HG02973 (cell line): ENCODE measurements at regions not wholly inside any gene's neighbourhood (a gene's known extent, or its start where the extent isn't known, plus 50 kb on each side); places are given as distances from the start of the nearest gene placed in this dataset.
"Not testable (repeated sequence)": the region's sequence is repeated elsewhere in the genome, so short reads cannot be mapped to it uniquely, and the experiment has no call there.

Experiments
- ATAC-seq: cut with Tn5 transposase; IDR thresholded peaks from one replicate; pipeline ENCODE4 v1.9.1; 2021; ENCODE audit warnings: moderate library complexity; ENCODE audit not compliant: unreplicated experiment

DNA sequence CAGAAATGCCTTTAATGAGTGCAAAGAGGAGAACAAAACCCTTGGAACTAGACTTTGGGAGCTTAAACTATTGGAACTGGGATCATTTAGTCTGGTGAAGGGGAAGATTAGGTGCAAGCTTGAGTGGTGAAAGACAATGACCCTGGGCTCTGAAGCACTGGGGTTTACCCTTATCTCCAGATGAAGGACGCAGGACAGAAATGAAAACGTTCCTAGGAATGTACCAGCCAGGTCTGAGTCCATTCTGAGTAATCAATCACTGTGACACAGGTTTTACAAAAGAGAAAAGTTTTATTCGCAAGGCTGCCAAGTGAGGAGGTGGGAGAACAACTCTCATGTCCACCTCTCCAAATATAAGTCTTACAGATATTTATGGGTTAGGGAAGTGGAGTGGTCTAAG is 249.1 kb downstream of the LRIG3 start:
- no peak for ATAC-seq

DNA sequence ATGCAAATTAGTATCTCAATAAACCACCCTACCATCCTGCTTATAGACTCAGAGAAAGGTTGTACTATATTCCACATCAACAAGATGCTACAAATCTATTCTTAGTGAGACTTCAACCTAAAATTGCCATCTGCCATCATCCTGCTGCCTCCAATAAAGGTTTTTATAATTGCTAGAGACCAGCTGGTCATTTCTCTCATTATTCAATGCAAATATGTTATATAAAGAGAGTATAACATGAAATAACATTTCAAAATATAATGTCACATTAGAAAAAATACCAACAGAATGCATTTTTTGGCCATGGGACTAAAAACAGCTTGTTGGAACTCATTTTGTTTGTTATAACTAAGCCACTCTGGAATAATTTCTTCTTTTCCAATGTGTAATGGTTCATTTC is 247.3 kb downstream of the LRIG3 start:
- no peak for ATAC-seq

DNA sequence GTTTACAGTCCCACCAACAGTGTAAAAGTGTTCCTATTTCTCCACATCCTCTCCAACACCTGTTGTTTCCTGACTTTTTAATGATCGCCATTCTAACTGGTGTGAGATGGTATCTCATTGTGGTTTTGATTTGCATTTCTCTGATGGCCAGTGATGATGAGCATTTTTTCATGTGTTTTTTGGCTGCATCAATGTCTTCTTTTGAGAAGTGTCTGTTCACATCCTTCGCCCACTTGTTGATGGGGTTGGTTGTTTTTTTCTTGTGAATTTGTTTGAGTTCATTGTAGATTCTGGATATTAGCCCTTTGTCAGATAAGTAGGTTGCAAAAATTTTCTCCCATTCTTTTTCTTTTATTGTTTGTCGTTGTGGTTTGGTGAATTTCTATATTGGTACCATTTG is 242.5 kb downstream of the LRIG3 start:
- ATAC-seq, result not testable (repeated sequence)

DNA sequence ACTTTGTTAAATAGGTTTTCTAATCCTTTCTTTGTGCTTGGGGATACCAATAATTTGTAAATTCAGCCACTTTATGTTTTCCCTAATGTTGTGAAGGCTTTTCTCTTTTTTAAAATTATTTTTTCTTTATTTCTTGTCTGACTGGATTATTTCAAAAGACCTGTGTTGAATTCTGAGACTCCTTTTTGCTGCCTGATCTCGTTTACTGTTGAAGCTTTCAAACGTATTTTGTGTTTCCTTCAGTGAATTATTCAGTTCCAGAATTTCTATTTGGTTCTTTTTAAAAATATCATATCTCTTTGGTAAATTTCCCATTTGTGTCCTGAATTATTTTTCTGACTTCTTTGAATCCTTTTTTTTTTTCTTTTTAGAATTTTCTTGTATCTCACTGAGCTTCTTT is 241.6 kb downstream of the LRIG3 start:
- ATAC-seq, result no peak

DNA sequence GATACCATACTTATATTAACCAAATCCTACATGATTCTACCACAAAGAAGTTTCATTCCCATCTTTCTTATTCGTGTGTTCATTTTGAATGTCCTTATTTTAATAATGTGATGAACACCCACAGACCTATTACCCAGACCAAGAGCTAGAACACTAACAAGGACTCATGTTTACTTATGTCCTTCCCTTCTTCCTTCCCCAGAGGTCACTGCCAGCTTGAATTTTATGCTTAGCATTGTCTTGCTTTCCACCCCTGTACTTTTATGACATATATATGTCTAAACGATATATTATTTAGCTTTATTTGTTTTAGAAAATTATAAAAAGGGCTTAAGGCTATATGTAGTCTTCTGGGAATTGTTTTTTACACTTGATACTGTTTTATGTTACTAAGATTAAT is 238.6 kb downstream of the LRIG3 start:
- ATAC-seq, result no peak

DNA sequence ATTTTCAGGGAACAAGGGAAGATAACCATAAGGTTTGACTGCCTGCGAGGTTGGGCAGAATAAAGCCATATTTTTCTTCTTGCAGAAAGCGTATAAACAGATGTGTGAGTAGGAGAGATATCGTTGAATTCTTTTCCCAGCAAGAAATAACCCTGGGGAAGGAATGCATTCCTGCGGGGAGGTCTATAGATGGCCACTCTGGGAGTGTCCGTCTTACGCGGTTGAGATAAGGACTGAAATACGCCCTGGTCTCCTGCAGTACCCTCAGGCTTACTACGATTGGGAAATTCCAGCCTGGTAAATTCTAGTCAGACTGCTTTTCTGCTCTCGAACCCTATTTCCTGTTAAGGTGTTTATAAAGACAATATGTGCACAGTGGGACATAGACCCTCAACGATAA is 225.0 kb downstream of the LRIG3 start:
- ATAC-seq, result no peak

DNA sequence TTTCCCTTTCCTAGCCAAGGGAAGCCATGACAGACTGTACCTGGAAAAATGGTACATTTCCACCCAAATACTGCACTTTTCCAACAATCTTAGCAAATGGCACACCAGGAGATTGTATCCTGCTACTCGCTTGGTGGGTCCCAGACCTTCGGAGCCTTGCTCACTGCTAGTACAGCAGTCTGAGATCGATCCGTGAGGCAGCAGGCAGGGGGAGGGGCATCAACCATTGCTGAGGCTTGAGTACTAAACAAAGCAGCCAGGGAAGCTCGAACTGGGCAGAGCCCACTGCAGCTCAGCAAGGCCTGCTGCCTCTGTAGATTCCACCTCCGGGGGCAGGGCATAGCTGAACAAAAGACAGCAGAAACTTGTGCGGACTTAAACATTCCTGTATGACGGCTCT is 218.8 kb downstream of the LRIG3 start:
- no peak for ATAC-seq

DNA sequence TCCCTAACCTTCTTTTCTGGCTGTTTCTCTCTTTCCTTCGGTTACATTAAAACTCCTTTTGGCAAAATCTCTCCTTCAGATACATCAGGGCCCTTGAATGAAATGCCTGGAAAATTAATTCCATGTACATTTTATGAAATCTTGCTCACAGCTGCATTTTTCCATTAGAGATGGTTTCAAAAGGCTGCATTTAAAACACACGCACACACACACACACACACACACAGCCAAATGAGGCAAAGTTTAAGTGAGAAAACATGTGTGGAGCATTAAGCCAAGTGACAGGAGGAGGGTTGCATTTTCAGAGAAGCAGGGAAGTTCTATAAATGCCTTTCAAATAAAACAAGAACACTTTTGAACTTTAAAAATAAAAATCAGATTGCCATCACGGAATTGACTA is 216.4 kb downstream of the LRIG3 start:
- no peak for ATAC-seq

DNA sequence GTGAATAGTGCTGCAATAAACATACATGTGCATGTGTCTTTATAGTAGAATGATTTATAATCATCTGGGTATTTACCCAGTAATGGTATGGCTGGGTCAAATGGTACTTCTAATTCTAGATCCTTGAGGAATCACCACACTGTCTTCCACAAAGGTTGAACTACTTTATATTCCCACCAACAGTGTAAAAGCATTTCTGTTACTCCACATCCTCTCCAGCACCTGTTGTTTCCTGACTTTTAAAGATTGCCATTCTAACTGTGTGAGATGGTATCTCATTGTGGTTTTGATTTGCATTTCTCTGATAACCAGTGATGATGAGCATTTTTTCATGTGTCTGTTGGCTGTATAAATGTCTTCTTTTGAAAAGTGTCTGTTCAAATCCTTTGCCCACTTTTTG is 215.5 kb downstream of the LRIG3 start:
- not testable (repeated sequence) for ATAC-seq

DNA sequence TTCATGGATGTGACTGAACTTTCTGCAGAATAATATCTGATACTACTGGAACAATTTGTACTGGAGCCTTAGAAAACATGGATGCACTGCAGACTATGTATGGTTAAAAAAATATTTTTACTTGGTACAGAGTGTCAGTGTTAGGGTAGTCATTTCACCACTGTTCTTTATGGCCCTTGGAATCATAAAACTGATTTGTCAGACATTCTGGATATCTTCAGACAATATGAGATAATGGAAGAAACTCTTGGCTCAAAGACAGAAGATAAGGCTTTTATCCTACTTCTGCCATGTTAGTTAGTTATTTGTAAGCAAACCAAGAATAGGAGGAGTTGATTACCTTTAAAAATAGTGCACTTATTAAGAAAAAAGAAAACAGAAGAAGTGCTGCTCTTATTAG is 209.4 kb downstream of the LRIG3 start:
- ATAC-seq, result no peak

DNA sequence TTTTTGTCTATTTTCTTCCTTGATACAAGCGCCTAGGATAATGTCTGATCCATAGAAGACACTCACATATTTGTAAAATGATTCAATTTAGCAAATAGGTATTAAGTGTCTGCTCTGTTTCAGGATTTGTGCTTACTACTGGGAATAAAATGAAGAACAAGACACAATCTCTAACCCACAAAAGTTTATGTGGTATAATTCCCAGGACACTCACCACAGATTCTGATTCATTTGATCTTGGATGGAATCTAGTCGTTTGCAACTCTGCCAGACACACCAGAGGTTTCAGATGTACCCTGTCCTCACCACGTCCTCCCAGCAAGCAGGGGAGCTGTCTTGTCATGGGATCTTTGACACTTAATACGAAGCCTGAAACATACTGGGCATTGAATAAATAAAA is 208.3 kb downstream of the LRIG3 start:
- ATAC-seq, result no peak

DNA sequence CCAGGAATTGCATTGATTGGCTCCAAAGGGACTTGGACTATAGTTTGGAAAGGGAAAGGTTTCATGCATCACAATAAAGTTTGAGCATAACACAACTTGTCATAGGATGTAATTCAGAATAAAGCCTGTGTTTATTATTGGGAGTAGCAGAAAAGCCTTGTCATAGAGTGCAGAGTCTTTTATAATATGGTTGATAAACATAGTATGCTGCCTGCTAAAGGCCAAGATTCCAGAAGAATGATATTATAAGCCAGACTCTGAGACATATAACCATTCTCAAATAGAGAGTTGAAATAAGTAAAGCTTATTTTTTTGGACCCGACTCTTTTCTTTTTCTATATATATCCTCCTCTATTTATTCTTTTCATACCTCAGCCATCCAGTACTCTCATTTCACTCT is 207.3 kb downstream of the LRIG3 start:
- no peak for ATAC-seq

DNA sequence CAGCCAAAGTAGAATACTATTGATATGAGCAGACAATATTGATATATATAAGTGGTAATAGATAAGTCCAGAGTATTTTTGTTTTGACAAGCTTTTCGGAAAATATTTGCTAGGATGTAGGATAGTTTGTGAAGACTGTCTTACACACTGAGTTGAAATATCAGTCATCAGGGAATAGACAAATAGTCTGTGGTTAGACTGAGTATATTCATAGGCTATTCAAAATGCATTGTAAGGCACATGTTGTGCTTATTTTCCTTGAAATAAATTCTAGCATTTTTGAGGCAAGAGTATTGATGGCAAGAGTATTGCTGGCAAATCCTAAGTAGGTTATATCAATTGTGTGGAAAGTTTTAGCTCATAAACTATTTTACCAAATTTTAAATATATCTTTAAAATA is 201.1 kb downstream of the LRIG3 start:
- no peak for ATAC-seq

DNA sequence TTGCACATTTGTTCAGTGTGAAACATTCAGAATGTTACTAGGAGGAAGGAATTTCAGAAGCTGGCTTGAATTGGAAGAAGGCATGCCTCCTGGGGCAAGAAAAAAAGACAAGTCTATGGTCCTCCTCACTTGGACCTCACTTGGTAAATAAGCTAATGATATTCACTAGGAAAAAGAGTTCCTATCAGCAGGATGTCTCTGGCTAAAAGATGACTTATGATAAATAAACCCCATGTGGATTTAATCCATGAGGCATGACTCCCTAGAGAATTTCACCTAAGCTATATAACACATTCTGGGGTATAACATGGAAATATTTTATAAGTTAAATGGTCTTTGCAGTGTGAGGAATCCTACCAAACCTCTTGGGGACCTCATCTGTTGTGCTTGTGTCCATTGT is 199.9 kb downstream of the LRIG3 start:
- ATAC-seq, result no peak

DNA sequence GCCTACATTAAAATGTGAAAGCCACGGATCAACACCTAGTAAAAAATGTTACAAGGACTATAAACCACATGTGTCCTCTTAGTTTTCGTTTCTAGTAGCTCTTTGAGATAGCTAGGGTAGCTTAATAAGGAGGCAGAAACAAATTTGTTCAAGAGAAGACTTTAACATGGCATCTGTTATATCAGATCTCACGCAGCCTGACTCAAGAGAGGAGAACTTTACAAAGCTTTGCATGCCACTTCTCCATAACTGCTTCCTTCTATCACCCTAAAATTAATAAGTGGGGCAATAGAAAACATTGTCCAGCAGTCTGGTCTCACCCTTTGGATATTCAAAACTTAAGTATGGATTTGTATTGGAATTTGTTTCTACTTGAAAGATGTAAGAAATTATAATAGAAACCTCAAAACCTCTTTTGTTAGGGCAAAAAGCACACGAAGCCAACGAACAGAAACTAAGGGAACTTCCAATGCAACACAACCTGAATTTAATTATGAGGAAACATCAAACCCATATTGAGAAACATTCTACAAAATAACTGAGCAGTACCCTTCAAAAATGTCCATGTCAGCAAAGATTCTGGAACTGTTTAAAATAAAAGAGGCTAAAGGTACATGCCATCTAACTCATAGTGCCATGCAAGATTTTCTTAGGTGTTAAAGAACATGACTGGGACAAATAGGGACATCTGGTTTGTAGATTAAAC is 194.8 kb downstream of the LRIG3 start:
- no peak for ATAC-seq

DNA sequence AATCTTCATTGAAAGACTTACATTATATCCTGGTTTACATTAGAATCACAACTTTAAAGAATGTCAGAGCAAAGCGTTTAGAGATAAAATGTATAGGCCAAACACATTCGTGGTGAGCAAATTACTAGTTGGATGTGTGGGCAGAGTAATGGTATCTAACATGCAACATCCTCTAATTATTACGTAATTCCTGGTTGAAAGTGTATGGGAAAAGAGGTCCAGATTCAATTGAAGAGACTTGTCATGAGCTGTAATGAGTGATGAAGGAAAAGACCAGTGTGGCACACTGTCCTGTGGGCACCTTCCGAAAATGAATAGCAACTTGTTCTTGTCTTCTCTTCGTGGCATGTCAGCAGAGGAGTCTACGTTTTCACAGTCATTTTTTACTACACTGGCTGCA is 192.8 kb downstream of the LRIG3 start:
- ATAC-seq, result no peak

DNA sequence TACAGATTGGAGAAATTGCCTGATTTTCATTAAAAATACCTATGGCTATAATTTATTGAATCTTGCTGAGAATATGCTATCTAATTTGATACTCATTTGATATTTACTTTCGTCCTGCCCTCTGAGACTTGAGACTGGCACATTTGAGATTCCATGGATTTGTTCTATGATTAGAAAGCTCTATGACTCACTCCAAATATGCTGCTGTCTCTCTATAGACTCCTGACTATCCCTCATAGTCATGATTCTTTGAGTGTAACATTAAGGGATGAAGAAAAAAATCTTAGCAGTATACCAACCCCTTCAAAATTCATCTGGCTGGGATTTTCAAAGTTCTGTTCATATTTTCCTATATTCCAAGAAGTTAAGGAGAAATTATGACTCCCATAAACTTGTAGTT is 191.9 kb downstream of the LRIG3 start:
- no peak for ATAC-seq

DNA sequence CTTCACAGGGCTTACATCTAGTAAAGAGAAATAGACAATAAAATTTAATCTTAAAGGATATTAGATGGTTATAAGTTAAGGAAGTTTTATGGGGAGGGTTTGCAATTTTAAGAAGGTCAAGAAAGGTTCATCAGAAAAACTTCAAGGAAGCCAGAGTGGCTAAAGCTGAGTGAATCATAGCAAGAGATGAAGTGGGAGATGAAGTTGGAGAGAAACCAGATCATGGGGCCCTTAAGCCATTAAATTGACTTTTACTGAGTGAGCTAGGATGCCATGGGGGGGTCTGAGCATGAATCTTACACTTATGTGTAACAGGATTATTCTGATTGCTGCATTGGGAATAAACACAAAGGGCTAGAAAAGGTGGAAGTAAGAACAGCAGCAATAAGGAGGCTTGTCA is 189.2 kb downstream of the LRIG3 start:
- no peak for ATAC-seq

DNA sequence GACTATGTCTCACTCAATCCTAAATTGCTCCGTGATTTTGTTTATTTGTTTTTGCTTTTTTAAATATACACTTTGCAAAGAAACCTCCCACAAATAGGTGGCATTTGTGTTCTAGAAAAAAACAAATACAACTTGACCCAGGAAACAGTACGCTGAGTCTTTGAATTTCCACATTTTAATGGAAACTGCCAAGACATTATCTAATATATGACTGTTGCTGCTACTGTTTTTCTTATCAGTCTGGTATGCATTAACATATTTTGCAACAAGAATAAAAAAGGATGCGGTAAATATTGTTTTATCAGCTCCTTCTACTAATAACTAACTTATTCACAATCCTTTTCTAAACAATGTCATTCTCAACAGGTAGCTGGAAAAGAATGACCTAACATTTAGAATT is 187.4 kb downstream of the LRIG3 start:
- ATAC-seq, result no peak

DNA sequence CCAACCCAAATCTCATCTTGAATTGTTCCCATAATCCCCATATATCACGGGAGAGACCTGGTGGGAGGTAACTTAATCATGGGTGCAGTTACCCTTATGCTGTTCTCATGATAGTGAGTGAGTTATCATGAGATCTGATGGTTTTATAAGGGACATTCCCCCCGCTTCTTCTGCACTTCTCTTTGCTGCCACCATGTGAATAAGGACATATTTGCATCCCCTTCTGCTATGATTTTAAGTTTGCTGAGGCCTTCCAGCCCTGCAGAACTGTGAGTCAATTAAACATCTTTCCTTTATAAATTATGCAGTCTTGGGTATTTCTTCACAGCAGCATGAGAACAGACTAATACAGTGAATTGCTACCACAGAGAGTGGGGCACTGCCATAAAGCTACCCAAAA is 179.1 kb downstream of the LRIG3 start:
- ATAC-seq, result no peak

DNA sequence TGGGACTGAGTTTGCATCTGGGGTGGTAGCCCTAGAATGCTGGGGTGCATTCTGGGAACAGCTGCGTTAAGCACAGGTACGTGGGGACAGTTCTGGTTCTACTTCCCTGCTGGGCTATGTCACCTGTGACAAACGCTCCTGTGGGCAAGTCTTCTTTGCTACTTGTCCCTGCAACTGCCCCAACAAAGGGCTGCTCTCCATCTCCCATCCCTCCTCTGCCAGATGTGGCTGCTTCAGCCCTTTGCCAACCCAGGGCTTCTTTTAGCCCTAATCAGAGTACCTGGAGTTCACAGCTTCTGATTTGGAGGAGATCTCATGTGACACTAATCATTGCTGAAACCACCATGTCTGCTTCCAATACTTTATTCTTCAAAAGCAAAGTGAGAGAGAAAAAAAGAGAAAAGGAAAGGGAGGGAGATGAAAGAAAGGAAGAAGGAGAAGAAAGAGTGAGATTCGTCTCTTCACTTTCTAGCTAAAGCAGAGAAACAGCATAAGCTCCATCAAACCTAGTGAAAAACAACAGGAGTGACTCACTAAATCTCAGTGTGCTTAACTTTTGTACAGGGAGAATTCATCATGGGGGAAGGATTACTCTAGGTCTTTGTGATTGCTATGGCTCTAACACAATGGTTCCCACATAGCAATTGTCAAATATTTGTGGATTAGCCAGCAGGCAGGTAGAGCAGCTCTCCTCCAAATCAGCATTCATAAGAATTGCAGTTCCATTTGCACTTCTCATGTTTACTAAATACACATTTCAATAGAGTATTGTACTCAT is 174.8 kb downstream of the LRIG3 start:
- ATAC-seq, result no peak

DNA sequence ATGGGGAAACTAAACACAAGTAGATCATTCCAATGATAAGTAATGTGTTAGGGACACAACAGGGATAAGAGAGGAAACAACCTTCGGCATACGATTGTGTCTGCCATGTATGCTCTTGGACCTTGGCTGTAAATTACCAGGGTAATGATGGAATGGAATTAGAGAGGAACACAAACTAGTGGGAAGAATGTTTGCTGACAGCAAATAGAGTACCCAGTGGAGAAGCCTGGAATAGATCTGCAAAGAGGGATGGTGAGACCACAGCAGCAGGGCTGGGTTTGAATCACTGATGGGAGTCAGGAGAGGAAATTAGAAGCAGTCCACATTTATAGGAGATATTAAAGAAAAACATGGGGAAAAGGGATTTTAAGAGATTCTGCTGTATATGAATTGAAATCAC is 172.8 kb downstream of the LRIG3 start:
- no peak for ATAC-seq

DNA sequence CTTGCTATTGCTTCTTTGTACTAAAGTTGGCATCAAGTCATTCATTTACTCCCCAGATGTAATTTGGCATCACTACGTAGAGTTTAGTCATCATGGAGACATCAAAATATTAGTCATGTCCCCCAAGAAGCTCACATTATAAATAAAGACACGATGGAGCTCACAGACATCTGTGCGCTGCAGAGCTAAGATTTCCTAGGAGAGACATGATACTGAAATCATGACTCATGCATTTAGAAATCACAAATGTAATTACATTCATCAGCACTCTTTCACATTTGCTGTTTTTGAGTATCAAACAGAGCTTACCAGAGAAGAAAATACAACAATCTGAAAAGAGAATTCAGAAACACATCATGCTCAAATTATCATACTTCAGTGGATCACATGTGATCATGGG is 169.8 kb downstream of the LRIG3 start:
- ATAC-seq, result no peak
